ENCODE measurements at regions not wholly inside any gene's neighbourhood (a gene's known extent, or its start where the extent isn't known, plus 50 kb on each side); places are given as distances from the start of the nearest gene placed in this dataset.

GRCh38 chr9:26439061-26439624 lies 453.5 kb downstream of the CAAP1 start:
- no peak for TF ChIP-seq CTCF (conservative IDR thresholded peaks at IDR 0.05; ENCODE audit: low read length)
- no peak for TF ChIP-seq EZH2phosphoT487 (IDR thresholded peaks at IDR 0.05; ENCODE audit: borderline replicate concordance)
